ENCODE measurements at regions not wholly inside any gene's neighbourhood (a gene's known extent, or its start where the extent isn't known, plus 50 kb on each side); places are given as distances from the start of the nearest gene placed in this dataset.

- peak; percentile 35 for ATAC-seq
- no peak for DNase-seq (ENCODE audit: low spot score)
- intact Hi-C loops (cut with DNase I): no loop called here
Measured at GRCh38 chr4:15130441-15130840, 128.2 kb downstream of the CPEB2 start.

GRCh38 chr4:15131551-15131950, 129.3 kb downstream of the CPEB2 start:
- peak; percentile 31 for ATAC-seq
- DNase-seq (ENCODE audit: low spot score): no peak
- intact Hi-C loops (cut with DNase I): no loop called here

- DNase-seq (ENCODE audit: low spot score) (no peak), ATAC-seq (peak; percentile 85)
- intact Hi-C loops (cut with DNase I): no loop called here
Measured at GRCh38 chr4:15132739-15133138, 130.5 kb downstream of the CPEB2 start.

- ATAC-seq (no peak), DNase-seq (ENCODE audit: low spot score) (no peak)
- intact Hi-C loops (cut with DNase I): no loop called here
Measured at GRCh38 chr4:15139599-15139998, 137.3 kb downstream of the CPEB2 start.

GRCh38 chr4:15142201-15142600, 139.9 kb downstream of the CPEB2 start:
- DNase-seq (ENCODE audit: low spot score) (no peak), ATAC-seq (no peak)
- intact Hi-C loops (cut with DNase I): no loop called here

- intact Hi-C loops (cut with DNase I): no loop called here
- no peak for ATAC-seq
- DNase-seq (ENCODE audit: low spot score): no peak
Measured at GRCh38 chr4:15143551-15143950, 141.3 kb downstream of the CPEB2 start.

GRCh38 chr4:15144249-15144966, 142.1 kb downstream of the CPEB2 start:
- DNase-seq (ENCODE audit: low spot score) (no peak), ATAC-seq (no peak)
- intact Hi-C loops (cut with DNase I): no loop called here

- intact Hi-C loops (cut with DNase I): no loop called here
- no peak for ATAC-seq
- no peak for DNase-seq (ENCODE audit: low spot score)
Measured at GRCh38 chr4:15144967-15145295, 142.7 kb downstream of the CPEB2 start.

GRCh38 chr4:15145709-15146108, 143.4 kb downstream of the CPEB2 start:
- no peak for DNase-seq (ENCODE audit: low spot score)
- no peak for ATAC-seq
- intact Hi-C loops (cut with DNase I): no loop called here

GRCh38 chr4:15147714-15148113, 145.4 kb downstream of the CPEB2 start:
- intact Hi-C loops (cut with DNase I): no loop called here
- ATAC-seq (no peak), DNase-seq (ENCODE audit: low spot score) (no peak)

- intact Hi-C loops (cut with DNase I): no loop called here
- ATAC-seq (no peak), DNase-seq (ENCODE audit: low spot score) (no peak)
Measured at GRCh38 chr4:15148199-15148598, 145.9 kb downstream of the CPEB2 start.

- intact Hi-C loops (cut with DNase I): no loop called here
- ATAC-seq (no peak), DNase-seq (ENCODE audit: low spot score) (no peak)
Measured at GRCh38 chr4:15148691-15149090, 146.4 kb downstream of the CPEB2 start.

GRCh38 chr4:15149234-15149838, 147.1 kb downstream of the CPEB2 start:
- peak; percentile 34 for ATAC-seq
- intact Hi-C loops (cut with DNase I): no loop called here
- DNase-seq (ENCODE audit: low spot score): no peak

GRCh38 chr4:15149839-15150592, 147.7 kb downstream of the CPEB2 start:
- intact Hi-C loops (cut with DNase I): no loop called here
- DNase-seq (ENCODE audit: low spot score) (peak; percentile 88), ATAC-seq (peak; percentile 96)

GRCh38 chr4:15150631-15151030, 148.3 kb downstream of the CPEB2 start:
- DNase-seq (ENCODE audit: low spot score): no peak
- intact Hi-C loops (cut with DNase I): no loop called here
- ATAC-seq: no peak

GRCh38 chr4:15151033-15151432, 148.8 kb downstream of the CPEB2 start:
- DNase-seq (ENCODE audit: low spot score): no peak
- intact Hi-C loops (cut with DNase I): no loop called here
- no peak for ATAC-seq

- no peak for DNase-seq (ENCODE audit: low spot score)
- ATAC-seq: no peak
- intact Hi-C loops (cut with DNase I): no loop called here
Measured at GRCh38 chr4:15153662-15154061, 151.4 kb downstream of the CPEB2 start.

GRCh38 chr4:15158406-15159091, 156.3 kb downstream of the CPEB2 start:
- no peak for DNase-seq (ENCODE audit: low spot score)
- intact Hi-C loops (cut with DNase I): no loop called here

GRCh38 chr4:15159477-15160019, 157.3 kb downstream of the CPEB2 start:
- ATAC-seq (no peak), DNase-seq (ENCODE audit: low spot score) (no peak)
- intact Hi-C loops (cut with DNase I): no loop called here

More at GRCh38 chr4:15158406-15159091, 156.3 kb downstream of the CPEB2 start:
- ATAC-seq: no peak

- ATAC-seq (no peak), DNase-seq (ENCODE audit: low spot score) (no peak)
- intact Hi-C loops (cut with DNase I): no loop called here
Measured at GRCh38 chr4:15161439-15161838, 159.2 kb downstream of the CPEB2 start.

Measured in sciatic nerve (tissue), 2 donors.